ENCODE measurements at regions not wholly inside any gene's neighbourhood (a gene's known extent, or its start where the extent isn't known, plus 50 kb on each side); places are given as distances from the start of the nearest gene placed in this dataset.

DNA sequence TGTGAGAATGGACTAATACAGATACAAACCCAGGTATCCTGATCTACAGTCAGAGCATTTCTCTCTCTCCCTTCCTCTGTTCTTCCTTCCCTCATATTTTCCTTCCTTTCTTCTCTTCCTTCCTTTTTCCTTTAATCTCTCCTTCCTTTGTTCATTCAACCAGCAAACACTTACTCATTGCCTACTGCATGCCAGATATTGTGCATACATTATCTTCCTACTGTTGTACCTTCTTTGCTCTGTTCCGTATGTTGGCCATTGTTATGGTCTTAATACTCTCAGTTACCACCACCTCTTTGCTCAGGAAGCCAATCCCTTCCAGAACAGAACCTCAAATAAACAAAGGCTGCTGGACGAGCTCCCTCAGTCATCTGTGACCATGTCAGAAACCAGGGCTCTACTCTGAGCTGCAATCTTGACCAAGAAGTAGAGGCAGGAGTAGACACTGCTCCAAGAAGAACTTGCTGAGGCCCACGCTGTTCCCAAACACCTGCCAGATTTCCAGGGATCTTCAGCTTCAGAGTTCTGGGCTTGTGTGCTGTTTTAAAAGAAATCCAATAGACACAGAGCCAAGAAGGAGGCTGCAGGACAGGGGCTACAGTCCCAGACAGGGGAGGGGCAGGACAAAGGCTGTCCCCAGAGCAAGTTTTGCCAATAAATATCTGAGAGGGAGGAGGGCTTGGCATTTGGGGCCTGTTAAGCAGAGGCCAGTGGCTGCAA, 526.7 kb upstream of the TBX3 start:
- TF ChIP-seq, protein P1, sequence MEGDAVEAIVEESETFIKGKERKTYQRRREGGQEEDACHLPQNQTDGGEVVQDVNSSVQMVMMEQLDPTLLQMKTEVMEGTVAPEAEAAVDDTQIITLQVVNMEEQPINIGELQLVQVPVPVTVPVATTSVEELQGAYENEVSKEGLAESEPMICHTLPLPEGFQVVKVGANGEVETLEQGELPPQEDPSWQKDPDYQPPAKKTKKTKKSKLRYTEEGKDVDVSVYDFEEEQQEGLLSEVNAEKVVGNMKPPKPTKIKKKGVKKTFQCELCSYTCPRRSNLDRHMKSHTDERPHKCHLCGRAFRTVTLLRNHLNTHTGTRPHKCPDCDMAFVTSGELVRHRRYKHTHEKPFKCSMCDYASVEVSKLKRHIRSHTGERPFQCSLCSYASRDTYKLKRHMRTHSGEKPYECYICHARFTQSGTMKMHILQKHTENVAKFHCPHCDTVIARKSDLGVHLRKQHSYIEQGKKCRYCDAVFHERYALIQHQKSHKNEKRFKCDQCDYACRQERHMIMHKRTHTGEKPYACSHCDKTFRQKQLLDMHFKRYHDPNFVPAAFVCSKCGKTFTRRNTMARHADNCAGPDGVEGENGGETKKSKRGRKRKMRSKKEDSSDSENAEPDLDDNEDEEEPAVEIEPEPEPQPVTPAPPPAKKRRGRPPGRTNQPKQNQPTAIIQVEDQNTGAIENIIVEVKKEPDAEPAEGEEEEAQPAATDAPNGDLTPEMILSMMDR (IDR thresholded peaks at IDR 0.05), result no peak
- TF ChIP-seq EZH2 (IDR thresholded peaks at IDR 0.05), result no peak
